IMR-90 (cell line): ENCODE measurements at regions not wholly inside any gene's neighbourhood (a gene's known extent, or its start where the extent isn't known, plus 50 kb on each side); places are given as distances from the start of the nearest gene placed in this dataset.

Experiments
- RCOR1 ChIP-seq: IDR thresholded peaks from 2 replicates; pipeline ENCODE4 v1.6.1; 2012; ENCODE audit warnings: mild to moderate bottlenecking, low read length, improper control_type of control experiment; ENCODE audit not compliant: insufficient replicate concordance
- TF ChIP-seq, protein P1 (sequence below): conservative IDR thresholded peaks from 2 replicates; pipeline ENCODE4 v1.5.1; 2012; ENCODE audit warnings: mild to moderate bottlenecking, low read depth, low read length, improper control_type of control experiment
- TF ChIP-seq, protein P2 (sequence below): fragments of 150-350 bp; IDR thresholded peaks from 2 replicates; pipeline ENCODE4 v1.6.1; 2017; ENCODE audit warnings: mild to moderate bottlenecking, antibody characterized with exemption, low read length, low read depth
- TF ChIP-seq, protein P3 (sequence below): fragments of 150-350 bp; IDR thresholded peaks from 2 replicates; pipeline ENCODE4 v1.6.1; 2016; ENCODE audit warnings: low read depth, mild to moderate bottlenecking, low read length, moderate library complexity, borderline replicate concordance

DNA sequence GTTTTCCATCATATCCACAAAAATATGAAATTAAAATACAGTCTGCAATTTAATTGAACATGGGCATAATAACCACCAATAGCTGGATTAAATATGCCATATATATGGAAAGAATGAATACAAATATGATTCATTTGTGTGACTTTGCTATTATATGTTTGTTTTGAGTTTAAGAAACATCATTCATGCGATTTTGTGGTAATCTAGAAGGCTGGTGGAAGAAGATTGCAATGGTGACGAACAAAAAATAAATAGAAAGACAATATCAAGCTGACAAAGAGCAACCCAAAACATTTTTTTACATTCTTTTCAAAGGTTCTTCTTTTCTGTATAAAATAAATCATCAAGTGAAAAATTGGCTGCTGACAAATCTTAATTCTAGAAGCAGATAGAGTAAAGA is 610.0 kb downstream of the MAT2B start:
- TF ChIP-seq, protein P1, sequence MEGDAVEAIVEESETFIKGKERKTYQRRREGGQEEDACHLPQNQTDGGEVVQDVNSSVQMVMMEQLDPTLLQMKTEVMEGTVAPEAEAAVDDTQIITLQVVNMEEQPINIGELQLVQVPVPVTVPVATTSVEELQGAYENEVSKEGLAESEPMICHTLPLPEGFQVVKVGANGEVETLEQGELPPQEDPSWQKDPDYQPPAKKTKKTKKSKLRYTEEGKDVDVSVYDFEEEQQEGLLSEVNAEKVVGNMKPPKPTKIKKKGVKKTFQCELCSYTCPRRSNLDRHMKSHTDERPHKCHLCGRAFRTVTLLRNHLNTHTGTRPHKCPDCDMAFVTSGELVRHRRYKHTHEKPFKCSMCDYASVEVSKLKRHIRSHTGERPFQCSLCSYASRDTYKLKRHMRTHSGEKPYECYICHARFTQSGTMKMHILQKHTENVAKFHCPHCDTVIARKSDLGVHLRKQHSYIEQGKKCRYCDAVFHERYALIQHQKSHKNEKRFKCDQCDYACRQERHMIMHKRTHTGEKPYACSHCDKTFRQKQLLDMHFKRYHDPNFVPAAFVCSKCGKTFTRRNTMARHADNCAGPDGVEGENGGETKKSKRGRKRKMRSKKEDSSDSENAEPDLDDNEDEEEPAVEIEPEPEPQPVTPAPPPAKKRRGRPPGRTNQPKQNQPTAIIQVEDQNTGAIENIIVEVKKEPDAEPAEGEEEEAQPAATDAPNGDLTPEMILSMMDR = no peak
- TF ChIP-seq RCOR1 = no peak
- TF ChIP-seq, protein P2, sequence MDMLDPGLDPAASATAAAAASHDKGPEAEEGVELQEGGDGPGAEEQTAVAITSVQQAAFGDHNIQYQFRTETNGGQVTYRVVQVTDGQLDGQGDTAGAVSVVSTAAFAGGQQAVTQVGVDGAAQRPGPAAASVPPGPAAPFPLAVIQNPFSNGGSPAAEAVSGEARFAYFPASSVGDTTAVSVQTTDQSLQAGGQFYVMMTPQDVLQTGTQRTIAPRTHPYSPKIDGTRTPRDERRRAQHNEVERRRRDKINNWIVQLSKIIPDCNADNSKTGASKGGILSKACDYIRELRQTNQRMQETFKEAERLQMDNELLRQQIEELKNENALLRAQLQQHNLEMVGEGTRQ = no peak
- TF ChIP-seq, protein P3, sequence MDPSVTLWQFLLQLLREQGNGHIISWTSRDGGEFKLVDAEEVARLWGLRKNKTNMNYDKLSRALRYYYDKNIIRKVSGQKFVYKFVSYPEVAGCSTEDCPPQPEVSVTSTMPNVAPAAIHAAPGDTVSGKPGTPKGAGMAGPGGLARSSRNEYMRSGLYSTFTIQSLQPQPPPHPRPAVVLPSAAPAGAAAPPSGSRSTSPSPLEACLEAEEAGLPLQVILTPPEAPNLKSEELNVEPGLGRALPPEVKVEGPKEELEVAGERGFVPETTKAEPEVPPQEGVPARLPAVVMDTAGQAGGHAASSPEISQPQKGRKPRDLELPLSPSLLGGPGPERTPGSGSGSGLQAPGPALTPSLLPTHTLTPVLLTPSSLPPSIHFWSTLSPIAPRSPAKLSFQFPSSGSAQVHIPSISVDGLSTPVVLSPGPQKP = no peak
